ENCODE measurements at regions not wholly inside any gene's neighbourhood (a gene's known extent, or its start where the extent isn't known, plus 50 kb on each side); places are given as distances from the start of the nearest gene placed in this dataset.
"Not testable (repeated sequence)": the region's sequence is repeated elsewhere in the genome, so short reads cannot be mapped to it uniquely, and the experiment has no call there.

- Histone ChIP-seq H3K4me3 (ENCODE audit: low read depth, low read length) (no peak overlapping the region), H3K4me1 (ENCODE audit: control insufficient read depth, insufficient read depth, low read length) (no peaks in the 10 kb centered on the region), H3K9me3 (ENCODE audit: control insufficient read depth, insufficient read depth, low read length) (no peaks in the 10 kb centered on the region), H3K27me3 (ENCODE audit: control insufficient read depth, insufficient read depth, low read length) (no peaks in the 10 kb centered on the region), H3K27ac (ENCODE audit: low read depth, low read length) (no peak overlapping the region), H3K36me3 (ENCODE audit: control insufficient read depth, insufficient read depth, low read length) (no peaks in the 10 kb centered on the region)
- WGBS (ENCODE audit: insufficient coverage), result no CpG with 5 or more reads among the region's 2 CpGs
- no peak for DNase-seq (ENCODE audit: low read depth in 4 of 6, low spot score in 6 of 6)
These were observed 146.3 kb upstream of the EXOC2 start for GRCh38 chr6:839201-839600.

GRCh38 chr6:837380-837779, 144.4 kb upstream of the EXOC2 start:
- WGBS (ENCODE audit: insufficient coverage), result no CpG with 5 or more reads among the region's 4 CpGs
- H3K4me1 ChIP-seq (ENCODE audit: control insufficient read depth, insufficient read depth, low read length), result no peaks in the 10 kb centered on the region
- no peaks in the 10 kb centered on the region for H3K36me3 ChIP-seq (ENCODE audit: control insufficient read depth, insufficient read depth, low read length)

GRCh38 chr6:836276-836853, 143.4 kb upstream of the EXOC2 start:
- Histone ChIP-seq H3K36me3 (ENCODE audit: control insufficient read depth, insufficient read depth, low read length) (no peaks in the 10 kb centered on the region), H3K4me3 (ENCODE audit: low read depth, low read length) (no peak overlapping the region), H3K4me1 (ENCODE audit: control insufficient read depth, insufficient read depth, low read length) (no peaks in the 10 kb centered on the region), H3K27ac (ENCODE audit: low read depth, low read length) (no peak overlapping the region), H3K9me3 (ENCODE audit: control insufficient read depth, insufficient read depth, low read length) (peaks cover 2% of the 10 kb centered on the region), H3K27me3 (ENCODE audit: control insufficient read depth, insufficient read depth, low read length) (no peaks in the 10 kb centered on the region)
- no peak for DNase-seq (ENCODE audit: low read depth in 4 of 6, low spot score in 6 of 6)
- WGBS (ENCODE audit: insufficient coverage), result 67% methylated on average over 2 of the region's 2 CpGs

More at GRCh38 chr6:837380-837779, 144.4 kb upstream of the EXOC2 start:
- no peak overlapping the region for H3K27ac ChIP-seq (ENCODE audit: low read depth, low read length)
- no peak for DNase-seq (ENCODE audit: low read depth in 4 of 6, low spot score in 6 of 6)
- no peak overlapping the region for H3K4me3 ChIP-seq (ENCODE audit: low read depth, low read length)
- peaks cover 2% of the 10 kb centered on the region for H3K9me3 ChIP-seq (ENCODE audit: control insufficient read depth, insufficient read depth, low read length)
- no peaks in the 10 kb centered on the region for H3K27me3 ChIP-seq (ENCODE audit: control insufficient read depth, insufficient read depth, low read length)

- whole genome bisulfite sequencing (ENCODE audit: insufficient coverage), result 80% methylated on average over 2 of the region's 3 CpGs
- no peak for DNase-seq (ENCODE audit: low read depth in 4 of 6, low spot score in 6 of 6)
- no peak overlapping the region for H3K27ac ChIP-seq (ENCODE audit: low read depth, low read length)
These were observed 142.7 kb upstream of the EXOC2 start for GRCh38 chr6:835476-836160.

GRCh38 chr6:834866-835265, 141.9 kb upstream of the EXOC2 start:
- no CpG with 5 or more reads among the region's 2 CpGs for WGBS (ENCODE audit: insufficient coverage)
- H3K36me3 ChIP-seq (ENCODE audit: control insufficient read depth, insufficient read depth, low read length), result no peaks in the 10 kb centered on the region
- peaks cover 2% of the 10 kb centered on the region for H3K9me3 ChIP-seq (ENCODE audit: control insufficient read depth, insufficient read depth, low read length)
- DNase-seq (ENCODE audit: low read depth in 4 of 6, low spot score in 6 of 6), result no peak
- H3K27ac ChIP-seq (ENCODE audit: low read depth, low read length), result no peak overlapping the region
- no peaks in the 10 kb centered on the region for H3K27me3 ChIP-seq (ENCODE audit: control insufficient read depth, insufficient read depth, low read length)
- no peaks in the 10 kb centered on the region for H3K4me1 ChIP-seq (ENCODE audit: control insufficient read depth, insufficient read depth, low read length)
- H3K4me3 ChIP-seq (ENCODE audit: low read depth, low read length), result no peak overlapping the region

More at GRCh38 chr6:835476-836160, 142.7 kb upstream of the EXOC2 start:
- H3K9me3 ChIP-seq (ENCODE audit: control insufficient read depth, insufficient read depth, low read length), result peaks cover 2% of the 10 kb centered on the region
- no peak overlapping the region for H3K4me3 ChIP-seq (ENCODE audit: low read depth, low read length)
- no peaks in the 10 kb centered on the region for H3K27me3 ChIP-seq (ENCODE audit: control insufficient read depth, insufficient read depth, low read length)
- no peaks in the 10 kb centered on the region for H3K4me1 ChIP-seq (ENCODE audit: control insufficient read depth, insufficient read depth, low read length)
- H3K36me3 ChIP-seq (ENCODE audit: control insufficient read depth, insufficient read depth, low read length), result no peaks in the 10 kb centered on the region

GRCh38 chr6:834190-834589, 141.3 kb upstream of the EXOC2 start:
- no peaks in the 10 kb centered on the region for H3K27me3 ChIP-seq (ENCODE audit: control insufficient read depth, insufficient read depth, low read length)
- no peak overlapping the region for H3K27ac ChIP-seq (ENCODE audit: low read depth, low read length)
- no CpG with 5 or more reads among the region's 2 CpGs for WGBS (ENCODE audit: insufficient coverage)
- no peaks in the 10 kb centered on the region for H3K36me3 ChIP-seq (ENCODE audit: control insufficient read depth, insufficient read depth, low read length)
- no peaks in the 10 kb centered on the region for H3K4me1 ChIP-seq (ENCODE audit: control insufficient read depth, insufficient read depth, low read length)
- DNase-seq (ENCODE audit: low read depth in 4 of 6, low spot score in 6 of 6), result no peak
- H3K4me3 ChIP-seq (ENCODE audit: low read depth, low read length), result no peak overlapping the region
- peaks cover 2% of the 10 kb centered on the region for H3K9me3 ChIP-seq (ENCODE audit: control insufficient read depth, insufficient read depth, low read length)

- DNase-seq (ENCODE audit: low read depth in 4 of 6, low spot score in 6 of 6); H3K27me3 ChIP-seq (ENCODE audit: control insufficient read depth, insufficient read depth, low read length): not testable (repeated sequence)
- WGBS (ENCODE audit: insufficient coverage), result 100% methylated on average over 1 of the region's 2 CpGs
These were observed 139.9 kb upstream of the EXOC2 start for GRCh38 chr6:832804-833203.

GRCh38 chr6:830667-831327, 137.9 kb upstream of the EXOC2 start:
- WGBS (ENCODE audit: insufficient coverage), result 94% methylated on average over 4 of the region's 6 CpGs
- H3K36me3 ChIP-seq (ENCODE audit: control insufficient read depth, insufficient read depth, low read length), result no peaks in the 10 kb centered on the region
- H3K4me1 ChIP-seq (ENCODE audit: control insufficient read depth, insufficient read depth, low read length), result no peaks in the 10 kb centered on the region
- peaks cover 3% of the 10 kb centered on the region for H3K9me3 ChIP-seq (ENCODE audit: control insufficient read depth, insufficient read depth, low read length)
- H3K27ac ChIP-seq (ENCODE audit: low read depth, low read length), result no peak overlapping the region
- H3K4me3 ChIP-seq (ENCODE audit: low read depth, low read length), result no peak overlapping the region
- H3K27me3 ChIP-seq (ENCODE audit: control insufficient read depth, insufficient read depth, low read length), result no peaks in the 10 kb centered on the region
- DNase-seq (ENCODE audit: low read depth in 4 of 6, low spot score in 6 of 6), result no peak

More at GRCh38 chr6:832804-833203, 139.9 kb upstream of the EXOC2 start:
- H3K27ac ChIP-seq (ENCODE audit: low read depth, low read length); H3K9me3 ChIP-seq (ENCODE audit: control insufficient read depth, insufficient read depth, low read length); H3K4me1 ChIP-seq (ENCODE audit: control insufficient read depth, insufficient read depth, low read length); H3K4me3 ChIP-seq (ENCODE audit: low read depth, low read length); H3K36me3 ChIP-seq (ENCODE audit: control insufficient read depth, insufficient read depth, low read length): not testable (repeated sequence)

- H3K4me1 ChIP-seq (ENCODE audit: control insufficient read depth, insufficient read depth, low read length), result no peaks in the 10 kb centered on the region
- WGBS (ENCODE audit: insufficient coverage), result 10% methylated on average over 3 of the region's 4 CpGs
- H3K27ac ChIP-seq (ENCODE audit: low read depth, low read length), result no peak overlapping the region
- DNase-seq (ENCODE audit: low read depth in 4 of 6, low spot score in 6 of 6), result peak in 1 of 6 donors; percentile 10
- peaks cover 3% of the 10 kb centered on the region for H3K9me3 ChIP-seq (ENCODE audit: control insufficient read depth, insufficient read depth, low read length)
- H3K4me3 ChIP-seq (ENCODE audit: low read depth, low read length), result no peak overlapping the region
- H3K36me3 ChIP-seq (ENCODE audit: control insufficient read depth, insufficient read depth, low read length), result no peaks in the 10 kb centered on the region
- H3K27me3 ChIP-seq (ENCODE audit: control insufficient read depth, insufficient read depth, low read length), result no peaks in the 10 kb centered on the region
These were observed 136.7 kb upstream of the EXOC2 start for GRCh38 chr6:829656-830055.

GRCh38 chr6:827431-827830, 134.5 kb upstream of the EXOC2 start:
- no peaks in the 10 kb centered on the region for H3K27me3 ChIP-seq (ENCODE audit: control insufficient read depth, insufficient read depth, low read length)
- no peak overlapping the region for H3K27ac ChIP-seq (ENCODE audit: low read depth, low read length)
- H3K4me1 ChIP-seq (ENCODE audit: control insufficient read depth, insufficient read depth, low read length), result no peaks in the 10 kb centered on the region
- H3K4me3 ChIP-seq (ENCODE audit: low read depth, low read length), result no peak overlapping the region
- no peak for DNase-seq (ENCODE audit: low read depth in 4 of 6, low spot score in 6 of 6)
- no peaks in the 10 kb centered on the region for H3K36me3 ChIP-seq (ENCODE audit: control insufficient read depth, insufficient read depth, low read length)
- WGBS (ENCODE audit: insufficient coverage), result 100% methylated on average over 1 of the region's 1 CpG
- H3K9me3 ChIP-seq (ENCODE audit: control insufficient read depth, insufficient read depth, low read length), result peaks cover 1% of the 10 kb centered on the region

All from spinal cord (tissue), 9 donors.